ENCODE measurements at regions not wholly inside any gene's neighbourhood (a gene's known extent, or its start where the extent isn't known, plus 50 kb on each side); places are given as distances from the start of the nearest gene placed in this dataset.
"Not testable (repeated sequence)": the region's sequence is repeated elsewhere in the genome, so short reads cannot be mapped to it uniquely, and the experiment has no call there.

- no peak for FAIRE-seq
- Histone ChIP-seq H3K4me3 (ENCODE audit: insufficient read depth, low read depth, low read length) (no peak overlapping the region), H3K27ac (ENCODE audit: low read depth, low read length) (no peak overlapping the region), H4K20me1 (ENCODE audit: insufficient read depth, low read length) (no peaks in the 10 kb centered on the region), H3K27me3 (ENCODE audit: insufficient read depth, low read length) (no peaks in the 10 kb centered on the region), H3K4me1 (ENCODE audit: insufficient read depth, low read length) (no peaks in the 10 kb centered on the region), H3K79me2 (ENCODE audit: insufficient read depth, low read length) (no peaks in the 10 kb centered on the region), H3K36me3 (ENCODE audit: insufficient read depth, low read length) (no peaks in the 10 kb centered on the region), H3K9me3 (ENCODE audit: insufficient read depth, low read depth, low read length) (no peaks in the 10 kb centered on the region), H2AFZ (ENCODE audit: low read depth, low read length) (no peak overlapping the region), H3K4me2 (ENCODE audit: low read length) (no peak overlapping the region), H3K9ac (ENCODE audit: low read length) (no peak overlapping the region)
- no peaks in the 10 kb centered on the region for H3K27me3 Mint-ChIP-seq (ENCODE audit: low read depth, unreplicated experiment)
- no peaks in the 10 kb centered on the region for H3K4me1 Mint-ChIP-seq (ENCODE audit: low read depth, unreplicated experiment)
- H3K27ac Mint-ChIP-seq (ENCODE audit: unreplicated experiment), result no peak overlapping the region
- H3K36me3 Mint-ChIP-seq (ENCODE audit: low read depth, unreplicated experiment), result no peaks in the 10 kb centered on the region
- no peaks in the 10 kb centered on the region for H3K9me3 Mint-ChIP-seq (ENCODE audit: unreplicated experiment)
- TF ChIP-seq CTCF (IDR thresholded peaks at IDR 0.05; ENCODE audit: insufficient read depth, low read depth, low read length) (no peak), EZH2 (IDR thresholded peaks at IDR 0.05; ENCODE audit: insufficient read depth, low read length) (no peak)
- no peak for DNase-seq (ENCODE audit: low read depth)
- H3K4me3 Mint-ChIP-seq (ENCODE audit: unreplicated experiment), result no peak overlapping the region
These were observed 321.5 kb upstream of the SASH1 start for GRCh38 chr6:148021165-148021564.

- Histone ChIP-seq H3K27ac (ENCODE audit: low read depth, low read length) (no peak overlapping the region), H3K4me3 (ENCODE audit: insufficient read depth, low read depth, low read length) (no peak overlapping the region), H3K27me3 (ENCODE audit: insufficient read depth, low read length) (no peaks in the 10 kb centered on the region), H4K20me1 (ENCODE audit: insufficient read depth, low read length) (no peaks in the 10 kb centered on the region), H3K79me2 (ENCODE audit: insufficient read depth, low read length) (no peaks in the 10 kb centered on the region), H3K4me2 (ENCODE audit: low read length) (no peak overlapping the region), H2AFZ (ENCODE audit: low read depth, low read length) (no peak overlapping the region), H3K9ac (ENCODE audit: low read length) (no peak overlapping the region), H3K9me3 (ENCODE audit: insufficient read depth, low read depth, low read length) (no peaks in the 10 kb centered on the region), H3K4me1 (ENCODE audit: insufficient read depth, low read length) (no peaks in the 10 kb centered on the region), H3K36me3 (ENCODE audit: insufficient read depth, low read length) (no peaks in the 10 kb centered on the region)
- DNase-seq (ENCODE audit: low read depth) (no peak), FAIRE-seq (no peak)
- Mint-ChIP-seq H3K27me3 (ENCODE audit: low read depth, unreplicated experiment) (no peaks in the 10 kb centered on the region), H3K4me1 (ENCODE audit: low read depth, unreplicated experiment) (no peaks in the 10 kb centered on the region), H3K36me3 (ENCODE audit: low read depth, unreplicated experiment) (no peaks in the 10 kb centered on the region), H3K9me3 (ENCODE audit: unreplicated experiment) (no peaks in the 10 kb centered on the region), H3K4me3 (ENCODE audit: unreplicated experiment) (no peak overlapping the region), H3K27ac (ENCODE audit: unreplicated experiment) (no peak overlapping the region)
- TF ChIP-seq EZH2 (IDR thresholded peaks at IDR 0.05; ENCODE audit: insufficient read depth, low read length), result no peak
- no peak for TF ChIP-seq CTCF (IDR thresholded peaks at IDR 0.05; ENCODE audit: insufficient read depth, low read depth, low read length)
These were observed 320.9 kb upstream of the SASH1 start for GRCh38 chr6:148021699-148022098.

GRCh38 chr6:148022279-148022678 lies 320.4 kb upstream of the SASH1 start:
- not testable (repeated sequence) for H3K4me3 Mint-ChIP-seq (ENCODE audit: unreplicated experiment)

More at GRCh38 chr6:148022279-148022678, 320.4 kb upstream of the SASH1 start:
- H3K9me3 Mint-ChIP-seq (ENCODE audit: unreplicated experiment); H2AFZ ChIP-seq (ENCODE audit: low read depth, low read length); H3K4me2 ChIP-seq (ENCODE audit: low read length); H3K9ac ChIP-seq (ENCODE audit: low read length); FAIRE-seq; H3K9me3 ChIP-seq (ENCODE audit: insufficient read depth, low read depth, low read length); H3K4me3 ChIP-seq (ENCODE audit: insufficient read depth, low read depth, low read length); H3K79me2 ChIP-seq (ENCODE audit: insufficient read depth, low read length); H3K27me3 ChIP-seq (ENCODE audit: insufficient read depth, low read length); H3K27me3 Mint-ChIP-seq (ENCODE audit: low read depth, unreplicated experiment); H4K20me1 ChIP-seq (ENCODE audit: insufficient read depth, low read length); H3K36me3 Mint-ChIP-seq (ENCODE audit: low read depth, unreplicated experiment); H3K27ac Mint-ChIP-seq (ENCODE audit: unreplicated experiment); H3K4me1 ChIP-seq (ENCODE audit: insufficient read depth, low read length); DNase-seq (ENCODE audit: low read depth); H3K27ac ChIP-seq (ENCODE audit: low read depth, low read length); H3K4me1 Mint-ChIP-seq (ENCODE audit: low read depth, unreplicated experiment); H3K36me3 ChIP-seq (ENCODE audit: insufficient read depth, low read length): not testable (repeated sequence)

Data from astrocyte (in vitro differentiated cells and primary cell).